ENCODE measurements at regions not wholly inside any gene's neighbourhood (a gene's known extent, or its start where the extent isn't known, plus 50 kb on each side); places are given as distances from the start of the nearest gene placed in this dataset.

- TF ChIP-seq CTBP1 (IDR thresholded peaks at IDR 0.05; ENCODE audit: borderline replicate concordance) (no peak), FOXM1 (IDR thresholded peaks at IDR 0.05; ENCODE audit: borderline replicate concordance) (no peak), ELF4 (IDR thresholded peaks at IDR 0.05) (no peak)
Observed at GRCh38 chr13:66071029-66071428, 1159.1 kb downstream of the PCDH9 start.

Data from HEK293T (cell line).